PFSK-1 (cell line): ENCODE measurements at regions not wholly inside any gene's neighbourhood (a gene's known extent, or its start where the extent isn't known, plus 50 kb on each side); places are given as distances from the start of the nearest gene placed in this dataset.

ENCODE experiments used
- FOXP2 ChIP-seq: optimal IDR thresholded peaks from 2 replicates; pipeline ENCODE3; 2011; ENCODE audit warnings: borderline replicate concordance, control low read depth, inconsistent platforms; ENCODE audit not compliant: insufficient read depth; ENCODE audit errors: extremely low read length, extremely low read depth
- POLR2AphosphoS5 ChIP-seq: IDR thresholded peaks from 2 replicates; pipeline ENCODE4 v1.6.1; 2012; ENCODE audit warnings: low read depth, mild to moderate bottlenecking, control low read depth, low read length, moderate library complexity
- REST ChIP-seq, 2 experiments: IDR thresholded peaks; 2 replicates each; pipeline versions ENCODE4 v1.6.1 to v1.8.0; 2011 to 2012; ENCODE audit warnings: low read depth in 2 of 2, low read length in 2 of 2, control low read depth in 1 of 2, inconsistent platforms in 1 of 2, mild to moderate bottlenecking in 1 of 2, moderate library complexity in 1 of 2; ENCODE audit not compliant: insufficient read depth in 1 of 2
- SIN3A ChIP-seq: IDR thresholded peaks from 2 replicates; pipeline ENCODE4 v1.6.1; 2012; ENCODE audit warnings: mild to moderate bottlenecking, low read length, moderate library complexity, borderline replicate concordance; ENCODE audit not compliant: insufficient read depth
- TAF1 ChIP-seq: IDR thresholded peaks from 2 replicates; pipeline ENCODE4 v1.6.1; 2012; ENCODE audit warnings: low read length, control low read depth, borderline replicate concordance; ENCODE audit not compliant: insufficient read depth

GRCh38 chr12:127282786-127283565 lies 984.0 kb upstream of the TMEM132C start:
- TF ChIP-seq POLR2AphosphoS5 (no peak), FOXP2 (no peak), REST (IDR thresholded peaks at IDR 0.05; ENCODE audit: insufficient read depth in 1 of 2, low read depth in 2 of 2, low read length in 2 of 2) (no peak), TAF1 (no peak), SIN3A (no peak)
